Memory B cell (primary cell): ENCODE measurements at regions not wholly inside any gene's neighbourhood (a gene's known extent, or its start where the extent isn't known, plus 50 kb on each side); places are given as distances from the start of the nearest gene placed in this dataset.

Experiments used
- ATAC-seq: fragments of 150-1000 bp; cut with Tn5 transposase; 2 replicates; pipeline ENCODE4 v1.10.0; 2021; ENCODE audit warnings: low read depth, mild to moderate bottlenecking, moderate library complexity
- DNase-seq, 2 donors: peaks; one replicate each; pipeline ENCODE4 v3.0.0; 2022; ENCODE audit warnings: low spot score in 2 of 2
- H3K27ac Mint-ChIP-seq: one replicate; pipeline ENCODE4 v1.8.0; 2022; ENCODE audit warnings: mild to moderate bottlenecking, moderate library complexity, mixed read lengths
- H3K27me3 Mint-ChIP-seq: one replicate; pipeline ENCODE4 v1.8.0; 2022; ENCODE audit warnings: mixed read lengths
- H3K36me3 Mint-ChIP-seq: one replicate; pipeline ENCODE4 v1.8.0; 2022; ENCODE audit warnings: mild to moderate bottlenecking, mixed read lengths
- H3K4me1 Mint-ChIP-seq: one replicate; pipeline ENCODE4 v1.8.0; 2022; ENCODE audit warnings: mixed read lengths
- H3K4me3 Mint-ChIP-seq: one replicate; pipeline ENCODE4 v1.8.0; 2022; ENCODE audit warnings: mild to moderate bottlenecking, moderate library complexity, mixed read lengths
- H3K9me3 Mint-ChIP-seq: one replicate; pipeline ENCODE4 v1.8.0; 2022; ENCODE audit warnings: mixed read lengths

GRCh38 chr15:25051399-25052154 lies 96.8 kb downstream of the SNRPN start:
- Mint-ChIP-seq H3K4me3 (no peak overlapping the region), H3K27me3 (no peaks in the 10 kb centered on the region), H3K4me1 (no peaks in the 10 kb centered on the region), H3K27ac (no peak overlapping the region), H3K36me3 (peaks cover 81% of the 10 kb centered on the region), H3K9me3 (peaks cover 38% of the 10 kb centered on the region)
- ATAC-seq (no peak), DNase-seq (no peak)

DNA sequence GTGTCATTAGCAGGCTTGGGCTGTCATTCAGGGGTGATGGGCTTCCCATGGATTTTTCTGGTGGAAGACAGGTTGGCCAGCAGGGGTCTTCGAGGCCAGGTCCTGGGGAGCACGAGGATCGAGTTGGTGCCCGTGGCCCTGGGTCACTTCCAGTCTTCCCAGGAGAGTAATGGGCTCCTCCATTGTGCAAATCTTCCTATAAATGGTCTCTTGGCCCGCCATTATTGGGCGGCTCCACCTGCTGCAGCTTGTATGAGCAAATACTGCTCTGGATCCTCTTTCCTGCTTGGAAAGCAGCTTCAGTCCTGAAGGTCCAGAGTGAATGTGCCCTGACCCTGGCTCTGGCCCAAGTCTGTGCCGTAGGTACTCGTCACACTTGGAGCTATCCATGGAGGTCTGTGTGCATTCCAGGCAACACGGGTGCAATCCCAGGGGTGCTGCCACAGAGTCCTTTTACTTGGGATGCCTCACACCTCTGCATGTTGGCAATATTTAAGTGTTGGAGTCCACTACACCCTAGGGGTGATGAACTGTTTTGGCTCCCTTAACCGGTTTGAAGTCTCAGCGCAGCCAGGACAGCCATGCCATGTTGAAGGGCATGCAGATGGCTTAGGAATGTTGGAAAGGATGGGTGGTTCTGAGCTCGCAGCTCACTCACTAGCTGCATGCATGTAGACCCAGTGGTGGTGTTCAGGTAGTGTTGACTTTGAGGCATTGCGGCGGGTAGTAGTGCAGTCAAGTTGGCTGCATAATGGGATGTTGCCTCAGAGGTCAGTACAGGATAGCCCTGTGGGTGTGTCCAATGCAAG lies 97.6 kb downstream of the SNRPN start:
- Mint-ChIP-seq H3K4me3 (no peak overlapping the region), H3K27me3 (no peaks in the 10 kb centered on the region), H3K36me3 (peaks cover 81% of the 10 kb centered on the region), H3K27ac (no peak overlapping the region), H3K9me3 (peaks cover 38% of the 10 kb centered on the region), H3K4me1 (no peaks in the 10 kb centered on the region)
- DNase-seq (no peak), ATAC-seq (no peak)

GRCh38 chr15:25053000-25053815 lies 98.4 kb downstream of the SNRPN start:
- peaks cover 44% of the 10 kb centered on the region for H3K9me3 Mint-ChIP-seq
- H3K36me3 Mint-ChIP-seq = peaks cover 83% of the 10 kb centered on the region
- no peak overlapping the region for H3K4me3 Mint-ChIP-seq
- no peak overlapping the region for H3K27ac Mint-ChIP-seq
- DNase-seq (no peak), ATAC-seq (no peak)
- H3K27me3 Mint-ChIP-seq = no peaks in the 10 kb centered on the region
- no peaks in the 10 kb centered on the region for H3K4me1 Mint-ChIP-seq

- H3K9me3 Mint-ChIP-seq = peaks cover 46% of the 10 kb centered on the region
- DNase-seq = no peak
Observed at GRCh38 chr15:25054329-25054728, 99.5 kb downstream of the SNRPN start.

DNA sequence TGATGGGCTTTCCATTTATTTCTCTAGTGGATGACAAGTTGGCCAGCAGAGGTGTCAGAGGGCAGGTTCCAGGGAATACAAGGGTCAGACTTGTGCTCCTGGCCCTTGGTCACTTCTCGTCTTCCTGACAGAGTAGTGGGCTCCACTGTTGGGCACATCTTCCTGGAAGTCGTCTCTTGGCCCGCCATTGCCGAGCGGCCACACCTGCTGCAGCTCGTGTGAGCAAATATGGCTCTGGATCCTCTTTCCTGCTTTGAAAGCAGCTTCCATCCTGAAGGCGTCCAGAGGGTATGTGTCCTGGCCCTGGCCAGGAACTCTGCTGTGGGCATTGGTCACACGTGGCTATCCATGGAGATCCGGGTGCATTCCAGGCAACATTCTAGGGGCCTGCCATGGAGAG lies 100.2 kb downstream of the SNRPN start:
- no peak for ATAC-seq
- no peaks in the 10 kb centered on the region for H3K27me3 Mint-ChIP-seq
- no peak overlapping the region for H3K27ac Mint-ChIP-seq
- H3K36me3 Mint-ChIP-seq = peaks cover 88% of the 10 kb centered on the region
- no peak overlapping the region for H3K4me3 Mint-ChIP-seq
- H3K9me3 Mint-ChIP-seq = peaks cover 47% of the 10 kb centered on the region
- no peaks in the 10 kb centered on the region for H3K4me1 Mint-ChIP-seq
- DNase-seq = no peak

More at GRCh38 chr15:25054329-25054728, 99.5 kb downstream of the SNRPN start:
- Mint-ChIP-seq H3K27me3 (no peaks in the 10 kb centered on the region), H3K36me3 (peaks cover 87% of the 10 kb centered on the region), H3K27ac (no peak overlapping the region), H3K4me1 (no peaks in the 10 kb centered on the region), H3K4me3 (no peak overlapping the region)
- ATAC-seq = no peak

DNA sequence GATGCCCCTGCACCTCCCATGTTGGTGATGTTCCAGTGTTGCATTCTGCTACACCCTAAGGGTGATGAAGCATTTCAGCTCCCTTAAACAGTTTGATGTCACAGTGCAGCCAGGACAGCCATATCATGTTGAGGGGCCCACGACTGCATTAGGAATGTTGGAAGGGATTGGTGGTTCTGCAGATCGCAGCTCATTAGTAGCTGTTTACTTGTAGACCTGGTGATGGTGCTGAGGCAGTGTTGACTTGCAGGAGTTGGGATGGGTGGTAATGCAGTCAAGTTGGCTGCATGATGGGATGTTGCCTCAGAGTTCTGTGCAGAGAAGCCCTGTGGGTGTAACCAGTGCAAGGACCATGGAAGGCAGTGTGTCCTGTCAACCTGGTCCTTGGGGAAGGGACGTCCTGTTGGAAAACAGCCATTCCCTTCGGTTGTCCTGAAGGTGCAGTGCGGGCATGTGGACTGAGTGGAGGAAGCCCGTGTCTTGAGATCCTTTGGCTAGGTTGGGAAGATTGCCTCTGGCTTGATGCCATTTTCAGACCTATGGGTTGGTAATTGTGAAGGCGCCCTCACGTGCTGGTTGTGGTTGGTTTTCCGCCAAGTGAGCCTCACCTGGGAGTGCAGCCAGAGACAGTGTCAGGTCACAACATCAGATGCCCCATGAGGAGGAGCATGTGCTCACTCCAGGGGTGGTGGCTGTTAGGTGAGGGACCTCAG lies 100.7 kb downstream of the SNRPN start:
- Mint-ChIP-seq H3K27ac (no peak overlapping the region), H3K27me3 (no peaks in the 10 kb centered on the region), H3K4me1 (no peaks in the 10 kb centered on the region), H3K36me3 (peaks cover 88% of the 10 kb centered on the region), H3K4me3 (no peak overlapping the region), H3K9me3 (peaks cover 42% of the 10 kb centered on the region)
- DNase-seq (no peak), ATAC-seq (no peak)

- Mint-ChIP-seq H3K4me3 (no peak overlapping the region), H3K36me3 (peaks cover 85% of the 10 kb centered on the region), H3K27me3 (no peaks in the 10 kb centered on the region), H3K4me1 (no peaks in the 10 kb centered on the region), H3K27ac (no peak overlapping the region), H3K9me3 (peaks cover 38% of the 10 kb centered on the region)
- no peak for DNase-seq
- ATAC-seq = no peak
Observed at GRCh38 chr15:25056484-25057425, 102.0 kb downstream of the SNRPN start.

- ATAC-seq (no peak), DNase-seq (no peak)
- no peak overlapping the region for H3K27ac Mint-ChIP-seq
- no peak overlapping the region for H3K4me3 Mint-ChIP-seq
- no peaks in the 10 kb centered on the region for H3K27me3 Mint-ChIP-seq
- peaks cover 81% of the 10 kb centered on the region for H3K36me3 Mint-ChIP-seq
- peaks cover 40% of the 10 kb centered on the region for H3K9me3 Mint-ChIP-seq
- H3K4me1 Mint-ChIP-seq = no peaks in the 10 kb centered on the region
Observed at GRCh38 chr15:25057574-25057973, 102.8 kb downstream of the SNRPN start.

- ATAC-seq (no peak), DNase-seq (peak in 1 of 2 donors; percentile 4)
- Mint-ChIP-seq H3K4me1 (no peaks in the 10 kb centered on the region), H3K36me3 (peaks cover 81% of the 10 kb centered on the region), H3K9me3 (peaks cover 42% of the 10 kb centered on the region), H3K4me3 (no peak overlapping the region), H3K27me3 (no peaks in the 10 kb centered on the region), H3K27ac (no peak overlapping the region)
Observed at GRCh38 chr15:25058080-25058785, 103.4 kb downstream of the SNRPN start.

DNA sequence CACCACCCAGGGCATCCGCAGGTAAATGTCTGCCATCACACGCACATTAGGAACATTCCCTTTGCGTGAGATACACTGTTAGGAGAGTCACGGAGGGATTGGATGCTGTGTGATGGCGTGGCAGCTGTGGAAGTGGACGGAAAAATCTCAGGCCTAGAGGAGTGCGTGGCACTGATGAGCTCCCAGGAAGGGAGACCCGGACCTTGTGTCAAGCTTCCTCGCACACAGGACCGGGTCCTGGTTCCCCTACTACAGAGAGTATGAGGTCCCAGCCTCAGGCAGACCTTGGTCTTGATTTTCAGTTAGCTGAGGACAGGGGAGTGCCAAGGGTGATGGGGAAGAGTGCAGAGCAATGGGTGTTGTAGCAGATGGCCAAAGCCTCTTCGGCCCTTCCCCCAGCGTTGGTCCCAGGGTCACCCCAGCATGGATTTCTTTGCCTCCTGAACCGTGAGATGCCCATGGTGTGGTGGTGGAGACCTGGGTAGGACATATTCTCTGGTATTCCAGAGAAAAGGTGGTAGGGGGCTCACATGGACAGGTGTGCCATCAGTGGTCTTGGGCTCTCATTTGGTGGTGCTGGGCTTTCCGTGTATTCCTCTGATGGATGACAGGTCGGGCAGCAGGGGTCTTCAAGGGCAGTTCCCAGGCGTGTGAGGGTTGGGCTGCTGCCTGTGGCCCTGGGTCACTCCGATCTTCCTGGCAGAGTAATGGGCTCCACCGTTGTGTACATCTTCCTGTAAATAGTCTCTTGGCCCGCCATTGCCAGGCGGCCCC lies 105.1 kb downstream of the SNRPN start:
- Mint-ChIP-seq H3K4me1 (no peaks in the 10 kb centered on the region), H3K36me3 (peaks cover 82% of the 10 kb centered on the region), H3K27me3 (no peaks in the 10 kb centered on the region), H3K27ac (no peak overlapping the region), H3K9me3 (peaks cover 45% of the 10 kb centered on the region), H3K4me3 (no peak overlapping the region)
- no peak for DNase-seq
- ATAC-seq = no peak

- ATAC-seq (no peak), DNase-seq (no peak)
- Mint-ChIP-seq H3K27ac (no peak overlapping the region), H3K4me3 (no peak overlapping the region), H3K36me3 (peaks cover 80% of the 10 kb centered on the region), H3K4me1 (no peaks in the 10 kb centered on the region), H3K27me3 (no peaks in the 10 kb centered on the region), H3K9me3 (peaks cover 48% of the 10 kb centered on the region)
Observed at GRCh38 chr15:25060472-25060803, 105.7 kb downstream of the SNRPN start.
